K562 (cell line): ENCODE measurements at regions not wholly inside any gene's neighbourhood (a gene's known extent, or its start where the extent isn't known, plus 50 kb on each side); places are given as distances from the start of the nearest gene placed in this dataset.

Experiments used
- ATF1 ChIP-seq, 2 experiments: fragments of 450-650 bp in 1 of 2; IDR thresholded peaks; 2 replicates each; pipeline ENCODE4 v1.6.1; 2016; ENCODE audit warnings: missing compliant biosample characterization in 1 of 2, missing genetic modification characterization in 1 of 2
- CHCHD3 ChIP-seq: fragments of 250-450 bp; sonication (Bioruptor Pico); IDR thresholded peaks from 2 replicates; pipeline ENCODE4 v2.1.2; 2022; ENCODE audit warnings: mild to moderate bottlenecking
- CREB3 ChIP-seq: fragments of 450-650 bp; conservative IDR thresholded peaks from 2 replicates; pipeline ENCODE4 v1.6.1; 2016; ENCODE audit warnings: missing genetic modification characterization, low read depth, mild to moderate bottlenecking, missing compliant biosample characterization, moderate library complexity
- EGR1 ChIP-seq: fragments of 450-650 bp; conservative IDR thresholded peaks from 2 replicates; pipeline ENCODE4 v1.6.1; 2017; ENCODE audit warnings: mild to moderate bottlenecking
- ESRRA ChIP-seq: fragments of 450-650 bp; IDR thresholded peaks from 2 replicates; pipeline ENCODE4 v1.6.1; 2014; ENCODE audit warnings: low read depth, mild to moderate bottlenecking, moderate library complexity, borderline replicate concordance
- PATZ1 ChIP-seq: fragments of 250-450 bp; sonication (Bioruptor Pico); IDR thresholded peaks from 2 replicates; pipeline ENCODE4 v1.5.0; 2020; ENCODE audit warnings: mild to moderate bottlenecking, borderline replicate concordance
- SMARCA5 ChIP-seq: fragments of 450-650 bp; IDR thresholded peaks from 2 replicates; pipeline ENCODE4 v1.6.1; 2016
- TGIF2 ChIP-seq: sonication (generic); formaldehyde crosslinking; IDR thresholded peaks from 2 replicates; pipeline ENCODE4 v1.8.1; 2022; ENCODE audit warnings: mild to moderate bottlenecking, missing genetic modification reagents, moderate library complexity
- ZNF407 ChIP-seq: fragments of 450-650 bp; IDR thresholded peaks from 2 replicates; pipeline ENCODE4 v1.6.1; 2016; ENCODE audit warnings: low read depth
- ZNF561 ChIP-seq: fragments of 450-650 bp; formaldehyde crosslinking; conservative IDR thresholded peaks from 2 replicates; pipeline ENCODE4 v1.4.0; 2020; ENCODE audit warnings: mild to moderate bottlenecking, moderate library complexity
- ZNF830 ChIP-seq: fragments of 250-450 bp; sonication (Bioruptor Pico); IDR thresholded peaks from 2 replicates; pipeline ENCODE4 v1.5.0; 2021; ENCODE audit warnings: mild to moderate bottlenecking
- TF ChIP-seq, protein P1 (sequence below): fragments of 450-650 bp; IDR thresholded peaks from 2 replicates; pipeline ENCODE4 v1.6.1; 2017; ENCODE audit warnings: mild to moderate bottlenecking, moderate library complexity

GRCh38 chr13:47788844-47789243, 212.2 kb downstream of the SUCLA2 start:
- TF ChIP-seq PATZ1 (no peak), ZNF830 (CRISPR knock-in tag) (no peak), TGIF2 (CRISPR knock-in tag) (no peak), EGR1 (no peak), SMARCA5 (no peak), ZNF561 (CRISPR knock-in tag) (no peak), CHCHD3 (CRISPR knock-in tag) (no peak), ZNF407 (no peak), ESRRA (no peak), ATF1 (CRISPR knock-in tag; IDR thresholded peaks at IDR 0.05) (no peak), ATF1 (tag; IDR thresholded peaks at IDR 0.05) (no peak), CREB3 (tag) (no peak)
- TF ChIP-seq, protein P1, sequence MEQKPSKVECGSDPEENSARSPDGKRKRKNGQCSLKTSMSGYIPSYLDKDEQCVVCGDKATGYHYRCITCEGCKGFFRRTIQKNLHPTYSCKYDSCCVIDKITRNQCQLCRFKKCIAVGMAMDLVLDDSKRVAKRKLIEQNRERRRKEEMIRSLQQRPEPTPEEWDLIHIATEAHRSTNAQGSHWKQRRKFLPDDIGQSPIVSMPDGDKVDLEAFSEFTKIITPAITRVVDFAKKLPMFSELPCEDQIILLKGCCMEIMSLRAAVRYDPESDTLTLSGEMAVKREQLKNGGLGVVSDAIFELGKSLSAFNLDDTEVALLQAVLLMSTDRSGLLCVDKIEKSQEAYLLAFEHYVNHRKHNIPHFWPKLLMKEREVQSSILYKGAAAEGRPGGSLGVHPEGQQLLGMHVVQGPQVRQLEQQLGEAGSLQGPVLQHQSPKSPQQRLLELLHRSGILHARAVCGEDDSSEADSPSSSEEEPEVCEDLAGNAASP: no peak
